ENCODE measurements at regions not wholly inside any gene's neighbourhood (a gene's known extent, or its start where the extent isn't known, plus 50 kb on each side); places are given as distances from the start of the nearest gene placed in this dataset.
"Not testable (repeated sequence)": the region's sequence is repeated elsewhere in the genome, so short reads cannot be mapped to it uniquely, and the experiment has no call there.

DNA sequence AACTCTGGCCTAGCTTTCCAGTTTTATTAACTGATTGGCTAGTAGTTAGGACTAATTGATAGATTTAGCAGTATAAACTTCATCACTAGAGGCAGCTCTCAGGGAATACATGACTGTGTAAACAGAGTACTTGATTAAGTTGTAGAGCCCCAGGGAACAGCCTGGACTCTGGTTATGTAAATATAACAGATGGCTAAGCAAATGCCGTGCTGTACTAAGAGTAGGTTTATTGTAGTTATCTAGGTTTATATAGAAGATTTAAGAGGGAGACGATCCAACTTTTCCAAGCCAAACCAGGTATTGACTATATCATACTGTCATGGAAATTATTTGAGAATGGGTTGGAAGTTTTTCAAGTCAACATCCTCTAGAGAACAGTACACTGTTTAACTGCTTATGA is 463.4 kb upstream of the GRID2 start:
- peak; percentile 68 for DNase-seq

DNA sequence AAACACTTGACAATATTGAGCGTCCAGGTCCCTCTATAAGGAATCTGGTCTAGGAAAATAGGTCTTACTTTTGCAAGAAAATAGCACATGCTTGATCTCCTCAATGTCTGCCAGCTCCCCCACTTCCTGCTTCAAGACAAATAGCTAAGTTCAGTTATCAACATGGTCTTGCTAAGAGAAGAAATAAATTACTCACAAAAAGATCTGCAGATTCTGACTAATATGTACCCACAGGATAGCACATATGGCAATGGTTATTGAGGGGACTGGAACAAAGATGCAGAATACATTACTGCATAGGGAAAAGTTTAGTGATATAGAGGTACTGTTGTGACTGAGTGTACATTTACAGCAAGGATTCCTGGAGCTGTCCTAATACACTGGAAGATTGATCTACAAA is 457.5 kb upstream of the GRID2 start:
- DNase-seq, result no peak

DNA sequence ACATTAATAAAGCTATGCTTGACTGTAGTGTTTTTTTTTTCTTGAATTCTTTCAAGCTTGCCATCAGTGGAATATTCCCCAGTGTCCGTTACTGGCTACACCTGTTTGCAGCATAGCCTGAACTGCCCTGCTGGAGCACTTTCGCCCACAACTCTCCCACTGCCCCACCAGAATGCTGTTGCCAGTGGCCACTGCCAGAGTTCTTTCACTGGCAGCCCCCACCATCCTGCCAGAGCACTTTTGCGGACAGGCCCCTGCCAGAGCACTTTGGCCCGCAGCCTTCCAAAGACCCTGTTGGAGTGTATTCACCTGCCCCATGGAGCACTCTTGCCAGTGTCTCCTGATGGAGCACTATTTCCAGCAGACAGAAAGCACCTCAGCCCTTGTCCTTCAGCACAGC is 452.3 kb upstream of the GRID2 start:
- DNase-seq, result no peak

GRCh38 chr4:91887926-91888325 is 415.8 kb upstream of the GRID2 start:
- DNase-seq, result no peak

DNA sequence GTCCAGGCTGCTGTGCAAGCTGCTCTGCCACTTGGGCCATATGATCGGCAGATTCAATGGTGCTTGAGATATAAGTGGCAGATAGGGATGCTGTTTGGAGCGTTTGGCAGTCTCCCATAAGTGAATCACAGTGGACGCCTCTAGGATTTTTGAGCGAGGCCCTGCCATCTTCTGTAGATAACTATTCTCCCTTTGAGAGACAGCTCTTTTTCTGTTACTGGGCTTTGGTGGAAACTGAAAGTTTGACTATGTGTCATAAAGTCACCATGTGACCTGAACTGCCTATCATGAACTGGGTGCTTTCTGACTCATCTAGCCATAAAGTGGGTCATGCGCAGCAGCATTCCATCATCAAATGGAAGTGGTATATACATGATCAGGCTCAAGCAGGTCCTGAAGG is 412.5 kb upstream of the GRID2 start:
- not testable (repeated sequence) for DNase-seq

- no peak for DNase-seq
Measured at GRCh38 chr4:91894006-91894405, 409.8 kb upstream of the GRID2 start.

DNA sequence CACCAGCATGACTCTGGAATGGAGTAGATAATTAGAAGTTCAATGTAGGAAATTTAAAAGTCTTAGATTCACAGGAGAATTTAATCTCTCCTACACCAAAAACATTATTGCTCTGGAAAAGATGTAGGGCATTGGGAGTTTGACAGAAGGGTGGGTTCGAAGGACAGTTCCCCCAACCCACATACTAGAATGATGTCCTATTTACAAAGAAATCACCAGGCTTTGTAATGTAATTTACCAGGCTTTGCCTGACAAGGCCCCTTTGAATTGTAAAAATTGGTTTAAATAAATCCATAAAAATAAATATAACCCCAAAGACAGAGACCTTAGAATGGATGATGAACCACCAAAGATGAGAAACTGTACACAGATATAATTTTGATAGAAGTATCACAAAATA is 399.2 kb upstream of the GRID2 start:
- DNase-seq, result no peak

DNA sequence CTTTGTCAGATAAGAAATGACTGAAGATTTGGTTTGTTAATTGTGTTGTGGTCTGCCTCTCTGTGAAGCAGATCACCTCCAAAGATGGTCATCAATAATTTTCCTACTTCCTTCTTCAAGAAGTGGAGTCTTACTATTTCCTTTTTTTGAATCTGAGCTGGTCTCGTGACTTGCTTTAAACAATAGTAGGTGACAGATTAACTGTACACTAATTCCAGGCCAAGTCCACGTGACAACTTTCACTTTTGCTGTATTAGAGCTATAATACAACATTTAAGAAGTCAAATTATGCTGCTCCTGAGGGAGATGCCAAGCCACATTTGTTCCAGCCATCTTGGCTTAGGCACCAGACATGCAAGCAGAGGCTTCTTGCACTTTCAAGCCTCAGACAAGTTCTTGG is 393.8 kb upstream of the GRID2 start:
- no peak for DNase-seq

DNA sequence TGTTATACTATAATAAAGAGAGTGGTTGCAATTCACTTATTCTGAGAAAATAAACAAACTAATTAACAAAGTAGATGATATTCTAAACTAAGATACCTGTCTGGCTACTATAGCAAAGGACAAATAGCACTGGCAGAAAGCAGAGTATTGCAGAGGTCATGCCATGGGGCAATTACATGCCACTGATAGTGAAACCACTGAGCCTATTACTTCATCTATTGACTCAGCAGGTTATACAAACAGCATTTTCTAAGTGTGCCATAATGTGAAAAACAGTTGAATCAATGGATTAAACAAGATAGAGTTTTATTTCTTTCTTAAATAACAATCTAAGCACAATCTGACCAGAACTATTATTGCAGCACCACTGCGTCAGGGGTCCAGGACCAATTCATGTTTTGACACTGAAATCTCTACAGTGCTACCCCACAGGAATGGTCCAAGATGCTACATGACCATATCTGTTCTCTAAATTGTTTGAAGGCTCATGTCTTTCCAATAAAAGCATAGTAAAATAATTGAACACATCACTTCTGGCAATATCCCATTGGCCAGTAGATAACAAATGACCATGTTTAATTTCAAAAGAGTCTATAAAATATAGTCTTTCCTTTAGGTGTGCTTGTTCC is 389.5 kb upstream of the GRID2 start:
- no peak for DNase-seq

DNA sequence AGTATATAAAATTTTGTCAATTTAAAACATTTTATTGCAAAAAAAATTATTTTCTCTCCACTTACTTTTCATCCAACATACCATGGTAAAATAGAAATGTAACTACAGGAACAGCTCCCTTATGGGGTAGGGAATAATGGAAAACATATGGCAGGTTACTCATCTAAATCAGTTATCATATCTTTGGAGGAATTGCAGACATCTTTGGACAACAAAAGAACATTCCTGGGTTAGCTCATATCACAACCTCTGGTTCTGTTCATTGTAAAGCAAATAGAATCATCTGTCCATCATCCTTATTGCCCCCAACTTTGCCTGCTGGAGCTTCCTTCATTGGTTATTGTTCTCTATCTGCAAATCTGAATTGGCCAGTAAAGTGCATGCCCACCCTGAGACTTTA is 387.5 kb upstream of the GRID2 start:
- no peak for DNase-seq

GRCh38 chr4:91924625-91925024 is 379.1 kb upstream of the GRID2 start:
- DNase-seq, result no peak

DNA sequence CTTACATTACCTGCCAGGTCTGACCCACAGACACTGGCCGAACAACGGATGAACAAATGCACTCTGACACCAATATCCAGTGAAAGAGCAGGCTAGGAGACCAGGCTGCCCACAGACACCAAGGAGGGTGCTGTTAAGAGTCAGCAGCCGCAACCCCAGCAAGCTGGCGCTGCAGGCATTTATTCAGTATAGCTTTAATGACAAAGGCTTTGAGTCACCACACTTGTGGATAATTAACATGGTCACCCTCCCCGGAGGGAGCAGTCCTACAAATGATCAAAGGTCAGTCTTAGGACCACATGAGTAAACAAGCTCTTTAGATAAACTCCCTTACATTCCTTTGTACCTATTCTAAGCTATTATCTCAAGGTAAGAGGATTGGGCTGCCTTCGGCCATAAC is 368.5 kb upstream of the GRID2 start:
- DNase-seq, result no peak

DNA sequence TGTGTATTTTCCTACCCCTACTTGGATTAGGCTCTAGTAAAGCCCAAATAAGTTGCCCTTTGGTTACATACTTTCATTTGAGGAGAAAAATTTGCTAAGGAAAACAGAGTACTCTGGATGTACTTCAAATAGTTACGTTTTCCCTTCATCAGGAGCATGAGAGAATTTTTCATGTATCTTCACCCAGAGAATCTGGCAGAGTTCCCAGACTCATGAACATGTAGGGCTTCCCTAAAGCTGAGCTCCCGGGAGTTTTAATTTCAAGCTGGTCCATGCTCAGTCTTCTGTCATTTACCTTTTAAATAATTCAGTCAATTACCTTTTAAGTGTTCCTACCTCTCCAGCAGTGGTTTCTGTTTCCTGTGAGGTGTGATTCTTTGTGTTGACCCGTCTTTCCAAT is 367.5 kb upstream of the GRID2 start:
- DNase-seq, result peak; percentile 29

DNA sequence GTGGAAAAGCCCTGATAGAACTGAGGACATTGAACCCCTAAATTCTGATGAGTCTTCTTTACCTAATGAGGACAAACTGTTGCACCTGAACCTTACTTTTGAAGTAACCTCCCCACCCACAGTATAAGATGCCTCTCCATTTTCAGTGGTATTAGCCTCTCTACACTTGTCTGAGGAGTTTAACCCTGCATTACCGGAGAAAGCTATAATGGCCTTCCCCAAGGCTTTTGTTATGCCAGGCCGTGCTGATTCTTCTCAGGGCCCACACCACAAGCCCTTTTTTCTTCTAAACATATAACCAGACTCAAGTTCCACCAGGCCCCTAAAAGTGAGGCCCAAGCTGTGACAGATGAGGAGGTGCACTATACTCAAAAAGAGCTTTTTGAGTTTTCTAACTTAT is 345.8 kb upstream of the GRID2 start:
- DNase-seq, result no peak

- no peak for DNase-seq
Measured at GRCh38 chr4:91958596-91958995, 345.2 kb upstream of the GRID2 start.

DNA sequence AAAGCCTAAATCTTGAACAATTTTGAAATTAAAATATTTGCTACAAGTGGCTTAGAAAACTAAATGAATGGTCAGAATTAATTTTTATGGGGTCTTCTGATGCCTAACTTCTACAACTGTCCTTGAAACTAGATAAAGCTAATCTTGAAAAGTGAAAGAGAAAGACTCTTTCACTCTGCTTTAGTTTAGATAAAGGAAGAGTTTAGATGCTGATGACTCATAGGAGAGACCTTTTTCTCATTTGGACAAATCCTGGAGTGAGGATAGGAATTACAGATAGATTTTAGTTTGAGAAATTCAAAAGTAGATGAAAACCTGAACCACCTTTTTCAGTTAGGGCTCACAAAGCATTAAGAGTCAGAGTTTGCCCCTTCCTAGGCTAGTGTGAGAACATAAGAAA is 342.3 kb upstream of the GRID2 start:
- no peak for DNase-seq

DNA sequence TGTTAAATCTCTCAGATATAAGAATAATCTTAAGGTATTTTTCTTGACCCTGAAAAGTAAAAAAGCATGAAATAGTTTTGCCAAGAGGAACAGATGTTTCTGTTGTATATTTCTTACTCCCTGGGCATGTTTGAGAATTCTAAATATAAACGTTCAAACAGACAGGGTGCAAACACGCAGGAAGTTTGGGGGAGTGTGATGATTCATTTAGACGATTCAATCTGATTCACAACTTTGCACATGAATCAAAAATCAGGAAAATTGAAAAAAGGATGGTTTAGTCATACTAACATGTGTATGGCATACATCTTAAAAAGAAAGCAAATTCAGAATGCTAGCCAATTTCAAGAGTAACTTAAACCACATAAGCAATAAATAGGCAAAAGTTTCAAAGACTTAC is 340.3 kb upstream of the GRID2 start:
- no peak for DNase-seq

GRCh38 chr4:91965166-91965565 is 338.6 kb upstream of the GRID2 start:
- no peak for DNase-seq

GRCh38 chr4:91973479-91974153 is 330.1 kb upstream of the GRID2 start:
- no peak for DNase-seq

DNA sequence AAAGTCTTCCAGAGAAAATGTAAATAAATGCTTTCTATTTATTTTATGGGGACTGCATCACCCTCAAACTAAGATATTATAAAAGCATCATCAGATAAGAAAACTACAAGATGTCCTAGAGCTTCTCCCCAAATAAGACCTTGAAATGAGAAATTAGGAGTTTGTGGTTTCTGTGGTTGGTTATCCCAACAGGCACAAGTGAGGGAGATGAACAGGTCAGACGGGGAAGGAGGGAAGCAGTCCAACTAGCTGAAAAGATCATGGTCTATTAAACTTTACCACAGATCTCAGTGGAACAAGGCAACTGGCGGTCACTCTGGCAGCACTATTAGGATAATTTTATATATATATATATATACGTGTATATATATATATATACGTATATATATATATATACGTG is 319.3 kb upstream of the GRID2 start:
- no peak for DNase-seq

DNA sequence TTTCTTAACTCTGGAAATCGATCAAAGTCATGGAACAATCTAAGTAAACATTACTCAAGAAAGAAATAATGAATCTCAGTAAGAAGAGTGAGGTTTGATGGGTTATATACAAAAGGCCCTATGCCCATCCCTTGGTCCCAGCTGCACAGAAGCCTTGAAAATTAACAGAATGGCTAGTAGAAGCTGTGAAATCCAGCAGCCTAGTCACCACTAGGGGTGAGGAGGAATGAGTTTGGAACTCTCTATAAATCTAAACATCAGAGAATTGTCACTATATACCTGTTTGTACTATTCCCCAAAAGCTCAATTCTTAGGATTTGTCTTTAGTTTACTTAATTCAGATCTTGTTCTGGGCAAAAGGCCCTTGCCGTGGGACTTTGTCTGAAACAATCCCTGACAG is 313.9 kb upstream of the GRID2 start:
- no peak for DNase-seq

DNA sequence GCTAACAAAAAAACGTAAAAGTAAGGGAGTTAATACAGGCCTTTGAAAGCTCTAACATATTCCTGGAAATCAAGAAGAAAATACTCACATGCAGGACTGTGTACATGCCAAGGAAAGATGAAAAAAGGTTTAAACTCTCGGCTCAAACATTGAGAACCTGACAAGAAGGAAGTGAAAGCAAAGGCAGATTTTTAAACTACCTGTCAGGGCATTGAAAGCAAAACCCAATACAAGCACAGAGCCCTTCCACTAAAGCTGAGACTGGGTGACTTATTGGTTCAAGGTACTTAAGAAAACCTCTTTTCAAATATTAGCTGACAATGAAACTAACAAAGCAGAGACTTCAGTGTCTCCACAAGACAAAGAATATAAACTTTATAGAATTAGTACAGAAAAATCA is 313.0 kb upstream of the GRID2 start:
- DNase-seq, result no peak

DNA sequence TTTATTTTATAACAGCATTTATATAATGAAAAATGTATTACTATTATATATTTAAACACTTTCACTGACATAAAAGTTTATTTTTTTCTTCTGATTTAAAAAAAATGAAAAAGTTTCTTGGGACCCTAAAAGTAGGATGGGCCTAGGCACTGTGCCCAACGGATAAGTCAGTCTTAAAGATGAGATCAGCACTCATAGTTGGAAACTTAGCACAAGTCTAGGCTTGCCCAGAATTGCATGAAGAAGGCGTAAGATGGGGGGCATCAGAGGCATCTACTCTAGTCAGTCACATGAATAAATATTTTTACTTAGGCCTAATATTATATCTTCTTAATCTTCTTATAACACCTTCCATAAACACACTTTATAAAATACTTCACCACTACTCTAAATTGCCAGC is 306.7 kb upstream of the GRID2 start:
- no peak for DNase-seq

GRCh38 chr4:92012899-92013867 is 290.6 kb upstream of the GRID2 start:
- no peak for DNase-seq

Measured in NCI-H1092 treated with DMSO at 0.1 percent for 48 hours (cell line).